Right renal pelvis (tissue), 4 donors: ENCODE measurements at regions not wholly inside any gene's neighbourhood (a gene's known extent, or its start where the extent isn't known, plus 50 kb on each side); places are given as distances from the start of the nearest gene placed in this dataset.

Source experiments
- DNase-seq, 4 donors: peaks; one replicate each; pipeline ENCODE4 v3.0.0-alpha.2; 2013; ENCODE audit warnings: low read depth in 4 of 4, low spot score in 3 of 4, missing footprints in 1 of 4

- DNase-seq = no peak
These were observed 95.8 kb upstream of the CACNA2D3 start for GRCh38 chr3:54026543-54026942.

- DNase-seq = no peak
These were observed 101.3 kb upstream of the CACNA2D3 start for GRCh38 chr3:54021071-54021470.

- DNase-seq = no peak
These were observed 101.9 kb upstream of the CACNA2D3 start for GRCh38 chr3:54020436-54020835.

- no peak for DNase-seq
These were observed 108.3 kb upstream of the CACNA2D3 start for GRCh38 chr3:54014067-54014466.

- no peak for DNase-seq
These were observed 113.6 kb upstream of the CACNA2D3 start for GRCh38 chr3:54008744-54009143.

- no peak for DNase-seq
These were observed 114.3 kb upstream of the CACNA2D3 start for GRCh38 chr3:54008099-54008498.

- no peak for DNase-seq
These were observed 112.7 kb upstream of the SELENOK start for GRCh38 chr3:54004335-54004734.

- no peak for DNase-seq
These were observed 111.5 kb upstream of the SELENOK start for GRCh38 chr3:54003136-54003535.

- DNase-seq = no peak
These were observed 108.1 kb upstream of the SELENOK start for GRCh38 chr3:53999725-54000124.

- DNase-seq = no peak
These were observed 107.3 kb upstream of the SELENOK start for GRCh38 chr3:53998980-53999379.

GRCh38 chr3:53997476-53997875, 105.8 kb upstream of the SELENOK start:
- DNase-seq = no peak

GRCh38 chr3:53996141-53996874, 104.6 kb upstream of the SELENOK start:
- no peak for DNase-seq

GRCh38 chr3:53994986-53995603, 103.4 kb upstream of the SELENOK start:
- no peak for DNase-seq

- DNase-seq = no peak
These were observed 99.6 kb upstream of the SELENOK start for GRCh38 chr3:53991240-53991639.

- DNase-seq = no peak
These were observed 98.3 kb upstream of the SELENOK start for GRCh38 chr3:53989946-53990345.

GRCh38 chr3:53989451-53989850, 97.8 kb upstream of the SELENOK start:
- DNase-seq = no peak

GRCh38 chr3:53978386-53978785, 86.7 kb upstream of the SELENOK start:
- DNase-seq = no peak

- no peak for DNase-seq
These were observed 83.7 kb upstream of the SELENOK start for GRCh38 chr3:53975382-53975781.

GRCh38 chr3:53974324-53974723, 82.7 kb upstream of the SELENOK start:
- DNase-seq = no peak

GRCh38 chr3:53973905-53974304, 82.2 kb upstream of the SELENOK start:
- DNase-seq = no peak

GRCh38 chr3:53970661-53971060, 79.0 kb upstream of the SELENOK start:
- DNase-seq = peak in 2 of 4 donors; percentile 18 to 20

GRCh38 chr3:53969086-53969485, 77.4 kb upstream of the SELENOK start:
- DNase-seq = no peak
